H1 (cell line): ENCODE measurements at regions not wholly inside any gene's neighbourhood (a gene's known extent, or its start where the extent isn't known, plus 50 kb on each side); places are given as distances from the start of the nearest gene placed in this dataset.

ENCODE experiments used
- BACH1 ChIP-seq: IDR thresholded peaks from 2 replicates; pipeline ENCODE4 v1.6.1; 2012; ENCODE audit warnings: low read length, improper control_type of control experiment
- BCL11A ChIP-seq, 2 experiments: IDR thresholded peaks; one replicate each; pipeline ENCODE4 v1.6.1; 2011; ENCODE audit warnings: low read depth in 2 of 2, low read length in 2 of 2, mild to moderate bottlenecking in 2 of 2
- FOSL1 ChIP-seq: IDR thresholded peaks from 2 replicates; pipeline ENCODE4 v1.6.1; 2011; ENCODE audit warnings: mild to moderate bottlenecking, low read depth, low read length, moderate library complexity; ENCODE audit not compliant: insufficient read depth
- JUND ChIP-seq: IDR thresholded peaks from 2 replicates; pipeline ENCODE4 v1.6.1; 2011; ENCODE audit warnings: mild to moderate bottlenecking, improper control_type of control experiment, low read length
- RBBP5 ChIP-seq: IDR thresholded peaks from 2 replicates; pipeline ENCODE4 v1.7.1; 2012; ENCODE audit warnings: low read depth, mild to moderate bottlenecking, inconsistent platforms, low read length, moderate library complexity, borderline replicate concordance
- RNF2 ChIP-seq: fragments of 200-900, 300-1000 bp; sonication (generic); IDR thresholded peaks from 2 replicates; pipeline ENCODE4 v1.7.1; 2016; ENCODE audit warnings: borderline replicate concordance, low read depth, mild to moderate bottlenecking, antibody characterized with exemption, low read length; ENCODE audit not compliant: poor library complexity, severe bottlenecking; ENCODE audit errors: missing control alignments
- SIX5 ChIP-seq: IDR thresholded peaks from 2 replicates; pipeline ENCODE4 v1.6.1; 2011; ENCODE audit warnings: mild to moderate bottlenecking, low read depth, low read length
- TEAD4 ChIP-seq: IDR thresholded peaks from 2 replicates; pipeline ENCODE4 v1.6.1; 2012; ENCODE audit warnings: low read depth, low read length, inconsistent platforms, mixed read lengths
- TF ChIP-seq, protein P1 (sequence below): fragments of 300-600 bp; sonication (generic); IDR thresholded peaks from 2 replicates; pipeline ENCODE4 v1.7.1; 2012; ENCODE audit warnings: low read length, moderate library complexity, mild to moderate bottlenecking, inconsistent platforms; ENCODE audit not compliant: insufficient replicate concordance
- TF ChIP-seq, protein P2 (sequence below): IDR thresholded peaks from 2 replicates; pipeline ENCODE4 v1.6.1; 2011; ENCODE audit warnings: low read length, improper control_type of control experiment

DNA sequence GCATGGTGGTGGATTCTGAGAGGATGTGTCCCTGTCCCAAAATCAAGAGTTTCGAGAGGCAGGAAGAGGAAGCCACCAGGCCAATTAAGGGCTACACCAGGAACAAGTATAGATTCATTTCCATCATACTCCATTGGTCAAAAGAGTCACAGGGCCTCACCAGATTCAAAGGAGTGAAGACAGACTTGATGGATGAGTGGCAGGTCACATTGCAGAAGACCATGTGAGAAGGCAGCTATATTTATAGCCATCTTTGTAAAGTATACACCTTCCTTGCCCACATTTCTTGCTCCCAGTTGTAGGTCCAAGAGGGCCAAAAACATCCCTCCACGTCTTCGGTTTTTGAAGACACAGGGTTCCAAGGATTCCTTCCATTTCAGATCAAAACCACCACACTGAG lies 406.0 kb downstream of the BCOR start (continued):
- TF ChIP-seq, protein P1, sequence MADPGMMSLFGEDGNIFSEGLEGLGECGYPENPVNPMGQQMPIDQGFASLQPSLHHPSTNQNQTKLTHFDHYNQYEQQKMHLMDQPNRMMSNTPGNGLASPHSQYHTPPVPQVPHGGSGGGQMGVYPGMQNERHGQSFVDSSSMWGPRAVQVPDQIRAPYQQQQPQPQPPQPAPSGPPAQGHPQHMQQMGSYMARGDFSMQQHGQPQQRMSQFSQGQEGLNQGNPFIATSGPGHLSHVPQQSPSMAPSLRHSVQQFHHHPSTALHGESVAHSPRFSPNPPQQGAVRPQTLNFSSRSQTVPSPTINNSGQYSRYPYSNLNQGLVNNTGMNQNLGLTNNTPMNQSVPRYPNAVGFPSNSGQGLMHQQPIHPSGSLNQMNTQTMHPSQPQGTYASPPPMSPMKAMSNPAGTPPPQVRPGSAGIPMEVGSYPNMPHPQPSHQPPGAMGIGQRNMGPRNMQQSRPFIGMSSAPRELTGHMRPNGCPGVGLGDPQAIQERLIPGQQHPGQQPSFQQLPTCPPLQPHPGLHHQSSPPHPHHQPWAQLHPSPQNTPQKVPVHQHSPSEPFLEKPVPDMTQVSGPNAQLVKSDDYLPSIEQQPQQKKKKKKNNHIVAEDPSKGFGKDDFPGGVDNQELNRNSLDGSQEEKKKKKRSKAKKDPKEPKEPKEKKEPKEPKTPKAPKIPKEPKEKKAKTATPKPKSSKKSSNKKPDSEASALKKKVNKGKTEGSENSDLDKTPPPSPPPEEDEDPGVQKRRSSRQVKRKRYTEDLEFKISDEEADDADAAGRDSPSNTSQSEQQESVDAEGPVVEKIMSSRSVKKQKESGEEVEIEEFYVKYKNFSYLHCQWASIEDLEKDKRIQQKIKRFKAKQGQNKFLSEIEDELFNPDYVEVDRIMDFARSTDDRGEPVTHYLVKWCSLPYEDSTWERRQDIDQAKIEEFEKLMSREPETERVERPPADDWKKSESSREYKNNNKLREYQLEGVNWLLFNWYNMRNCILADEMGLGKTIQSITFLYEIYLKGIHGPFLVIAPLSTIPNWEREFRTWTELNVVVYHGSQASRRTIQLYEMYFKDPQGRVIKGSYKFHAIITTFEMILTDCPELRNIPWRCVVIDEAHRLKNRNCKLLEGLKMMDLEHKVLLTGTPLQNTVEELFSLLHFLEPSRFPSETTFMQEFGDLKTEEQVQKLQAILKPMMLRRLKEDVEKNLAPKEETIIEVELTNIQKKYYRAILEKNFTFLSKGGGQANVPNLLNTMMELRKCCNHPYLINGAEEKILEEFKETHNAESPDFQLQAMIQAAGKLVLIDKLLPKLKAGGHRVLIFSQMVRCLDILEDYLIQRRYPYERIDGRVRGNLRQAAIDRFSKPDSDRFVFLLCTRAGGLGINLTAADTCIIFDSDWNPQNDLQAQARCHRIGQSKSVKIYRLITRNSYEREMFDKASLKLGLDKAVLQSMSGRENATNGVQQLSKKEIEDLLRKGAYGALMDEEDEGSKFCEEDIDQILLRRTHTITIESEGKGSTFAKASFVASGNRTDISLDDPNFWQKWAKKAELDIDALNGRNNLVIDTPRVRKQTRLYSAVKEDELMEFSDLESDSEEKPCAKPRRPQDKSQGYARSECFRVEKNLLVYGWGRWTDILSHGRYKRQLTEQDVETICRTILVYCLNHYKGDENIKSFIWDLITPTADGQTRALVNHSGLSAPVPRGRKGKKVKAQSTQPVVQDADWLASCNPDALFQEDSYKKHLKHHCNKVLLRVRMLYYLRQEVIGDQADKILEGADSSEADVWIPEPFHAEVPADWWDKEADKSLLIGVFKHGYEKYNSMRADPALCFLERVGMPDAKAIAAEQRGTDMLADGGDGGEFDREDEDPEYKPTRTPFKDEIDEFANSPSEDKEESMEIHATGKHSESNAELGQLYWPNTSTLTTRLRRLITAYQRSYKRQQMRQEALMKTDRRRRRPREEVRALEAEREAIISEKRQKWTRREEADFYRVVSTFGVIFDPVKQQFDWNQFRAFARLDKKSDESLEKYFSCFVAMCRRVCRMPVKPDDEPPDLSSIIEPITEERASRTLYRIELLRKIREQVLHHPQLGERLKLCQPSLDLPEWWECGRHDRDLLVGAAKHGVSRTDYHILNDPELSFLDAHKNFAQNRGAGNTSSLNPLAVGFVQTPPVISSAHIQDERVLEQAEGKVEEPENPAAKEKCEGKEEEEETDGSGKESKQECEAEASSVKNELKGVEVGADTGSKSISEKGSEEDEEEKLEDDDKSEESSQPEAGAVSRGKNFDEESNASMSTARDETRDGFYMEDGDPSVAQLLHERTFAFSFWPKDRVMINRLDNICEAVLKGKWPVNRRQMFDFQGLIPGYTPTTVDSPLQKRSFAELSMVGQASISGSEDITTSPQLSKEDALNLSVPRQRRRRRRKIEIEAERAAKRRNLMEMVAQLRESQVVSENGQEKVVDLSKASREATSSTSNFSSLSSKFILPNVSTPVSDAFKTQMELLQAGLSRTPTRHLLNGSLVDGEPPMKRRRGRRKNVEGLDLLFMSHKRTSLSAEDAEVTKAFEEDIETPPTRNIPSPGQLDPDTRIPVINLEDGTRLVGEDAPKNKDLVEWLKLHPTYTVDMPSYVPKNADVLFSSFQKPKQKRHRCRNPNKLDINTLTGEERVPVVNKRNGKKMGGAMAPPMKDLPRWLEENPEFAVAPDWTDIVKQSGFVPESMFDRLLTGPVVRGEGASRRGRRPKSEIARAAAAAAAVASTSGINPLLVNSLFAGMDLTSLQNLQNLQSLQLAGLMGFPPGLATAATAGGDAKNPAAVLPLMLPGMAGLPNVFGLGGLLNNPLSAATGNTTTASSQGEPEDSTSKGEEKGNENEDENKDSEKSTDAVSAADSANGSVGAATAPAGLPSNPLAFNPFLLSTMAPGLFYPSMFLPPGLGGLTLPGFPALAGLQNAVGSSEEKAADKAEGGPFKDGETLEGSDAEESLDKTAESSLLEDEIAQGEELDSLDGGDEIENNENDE, result no peak
- no peak for TF ChIP-seq RNF2
- TF ChIP-seq SIX5, result no peak
- TF ChIP-seq BCL11A (IDR thresholded peaks at IDR 0.05; ENCODE audit: low read depth in 2 of 2, low read length in 2 of 2), result no peak
- TF ChIP-seq, protein P2, sequence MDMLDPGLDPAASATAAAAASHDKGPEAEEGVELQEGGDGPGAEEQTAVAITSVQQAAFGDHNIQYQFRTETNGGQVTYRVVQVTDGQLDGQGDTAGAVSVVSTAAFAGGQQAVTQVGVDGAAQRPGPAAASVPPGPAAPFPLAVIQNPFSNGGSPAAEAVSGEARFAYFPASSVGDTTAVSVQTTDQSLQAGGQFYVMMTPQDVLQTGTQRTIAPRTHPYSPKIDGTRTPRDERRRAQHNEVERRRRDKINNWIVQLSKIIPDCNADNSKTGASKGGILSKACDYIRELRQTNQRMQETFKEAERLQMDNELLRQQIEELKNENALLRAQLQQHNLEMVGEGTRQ, result no peak
- no peak for TF ChIP-seq BACH1
- no peak for TF ChIP-seq TEAD4
- no peak for TF ChIP-seq RBBP5
- no peak for TF ChIP-seq JUND
- TF ChIP-seq FOSL1, result no peak
